ENCODE measurements at regions not wholly inside any gene's neighbourhood (a gene's known extent, or its start where the extent isn't known, plus 50 kb on each side); places are given as distances from the start of the nearest gene placed in this dataset.
"Not testable (repeated sequence)": the region's sequence is repeated elsewhere in the genome, so short reads cannot be mapped to it uniquely, and the experiment has no call there.

- no peak overlapping the region for H3K4me3 Mint-ChIP-seq
- Histone ChIP-seq H3K4me1 (ENCODE audit: insufficient read depth, low read length) (no peaks in the 10 kb centered on the region), H3K27ac (ENCODE audit: low read depth, low read length) (no peak overlapping the region), H3K27me3 (ENCODE audit: insufficient read depth, low read length, poor library complexity, severe bottlenecking) (no peaks in the 10 kb centered on the region), H3K36me3 (ENCODE audit: insufficient read depth, low read length) (no peaks in the 10 kb centered on the region), H3K9me3 (ENCODE audit: low read length) (no peaks in the 10 kb centered on the region), H3K4me3 (ENCODE audit: low read length) (no peak overlapping the region)
- POLR2A ChIA-PET, result no interaction called here
- H3K9me3 Mint-ChIP-seq, result peaks cover 0 to under 1% (median 0%) of the 10 kb centered on the region in 5 donors
- H3K27me3 Mint-ChIP-seq, result peaks cover 0 to 2% of the 10 kb centered on the region in 2 donors
- no peak overlapping the region for H3K27ac Mint-ChIP-seq
- H3K4me1 Mint-ChIP-seq, result no peaks in the 10 kb centered on the region
- CTCF ChIA-PET, result no interaction called here
- no peak for DNase-seq
- no peaks in the 10 kb centered on the region for H3K36me3 Mint-ChIP-seq
Measured at GRCh38 chr12:88365403-88365802, 214.9 kb downstream of the KITLG start.

- POLR2A ChIA-PET, result no interaction called here
- no peak overlapping the region for H3K27ac Mint-ChIP-seq
- Histone ChIP-seq H3K27ac (ENCODE audit: low read depth, low read length) (no peak overlapping the region), H3K36me3 (ENCODE audit: insufficient read depth, low read length) (no peaks in the 10 kb centered on the region), H3K27me3 (ENCODE audit: insufficient read depth, low read length, poor library complexity, severe bottlenecking) (no peaks in the 10 kb centered on the region), H3K9me3 (ENCODE audit: low read length) (no peaks in the 10 kb centered on the region), H3K4me3 (ENCODE audit: low read length) (no peak overlapping the region), H3K4me1 (ENCODE audit: insufficient read depth, low read length) (no peaks in the 10 kb centered on the region)
- no peaks in the 10 kb centered on the region for H3K9me3 Mint-ChIP-seq
- DNase-seq, result no peak
- no peaks in the 10 kb centered on the region for H3K4me1 Mint-ChIP-seq
- CTCF ChIA-PET, result no interaction called here
- no peak overlapping the region for H3K4me3 Mint-ChIP-seq
- H3K36me3 Mint-ChIP-seq, result no peaks in the 10 kb centered on the region
- peaks cover 0 to 2% of the 10 kb centered on the region in 2 donors for H3K27me3 Mint-ChIP-seq
Measured at GRCh38 chr12:88366101-88366500, 214.2 kb downstream of the KITLG start.

- Histone ChIP-seq H3K4me3 (ENCODE audit: low read length) (no peak overlapping the region), H3K27me3 (ENCODE audit: insufficient read depth, low read length, poor library complexity, severe bottlenecking) (no peaks in the 10 kb centered on the region), H3K36me3 (ENCODE audit: insufficient read depth, low read length) (no peaks in the 10 kb centered on the region), H3K27ac (ENCODE audit: low read depth, low read length) (no peak overlapping the region), H3K4me1 (ENCODE audit: insufficient read depth, low read length) (no peaks in the 10 kb centered on the region), H3K9me3 (ENCODE audit: low read length) (no peaks in the 10 kb centered on the region)
- Mint-ChIP-seq H3K27ac (no peak overlapping the region), H3K36me3 (no peaks in the 10 kb centered on the region), H3K9me3 (no peaks in the 10 kb centered on the region), H3K4me1 (no peaks in the 10 kb centered on the region), H3K4me3 (no peak overlapping the region), H3K27me3 (peaks cover 0 to 2% of the 10 kb centered on the region in 2 donors)
- POLR2A ChIA-PET, result no interaction called here
- CTCF ChIA-PET, result no interaction called here
- DNase-seq, result no peak
Measured at GRCh38 chr12:88367231-88367630, 213.0 kb downstream of the KITLG start.

- POLR2A ChIA-PET; H3K4me3 Mint-ChIP-seq; H3K27me3 Mint-ChIP-seq; H3K4me1 ChIP-seq (ENCODE audit: insufficient read depth, low read length); H3K27me3 ChIP-seq (ENCODE audit: insufficient read depth, low read length, poor library complexity, severe bottlenecking); CTCF ChIA-PET; H3K27ac Mint-ChIP-seq; H3K9me3 ChIP-seq (ENCODE audit: low read length); H3K4me3 ChIP-seq (ENCODE audit: low read length); DNase-seq; H3K4me1 Mint-ChIP-seq; H3K9me3 Mint-ChIP-seq; H3K27ac ChIP-seq (ENCODE audit: low read depth, low read length); H3K36me3 Mint-ChIP-seq; H3K36me3 ChIP-seq (ENCODE audit: insufficient read depth, low read length): not testable (repeated sequence)
Measured at GRCh38 chr12:88368077-88368476, 212.2 kb downstream of the KITLG start.

GRCh38 chr12:88371416-88372183 lies 208.7 kb downstream of the KITLG start:
- no peaks in the 10 kb centered on the region for H3K36me3 Mint-ChIP-seq
- H3K27ac ChIP-seq (ENCODE audit: low read depth, low read length), result no peak overlapping the region
- peaks cover 0 to 2% of the 10 kb centered on the region in 2 donors for H3K27me3 Mint-ChIP-seq
- no peak overlapping the region for H3K4me3 Mint-ChIP-seq
- no peaks in the 10 kb centered on the region for H3K9me3 Mint-ChIP-seq
- CTCF ChIA-PET, result interaction anchor here (1.1 kb wide), 1 partner anchor 22 kb away, joined by 3 read pairs; no protein-coding TSS in a partner anchor
- no peak for DNase-seq
- no peaks in the 10 kb centered on the region for H3K4me1 Mint-ChIP-seq
- no peak overlapping the region for H3K27ac Mint-ChIP-seq
- H3K36me3 ChIP-seq (ENCODE audit: insufficient read depth, low read length), result no peaks in the 10 kb centered on the region
- H3K9me3 ChIP-seq (ENCODE audit: low read length), result no peaks in the 10 kb centered on the region
- H3K4me3 ChIP-seq (ENCODE audit: low read length), result no peak overlapping the region
- H3K27me3 ChIP-seq (ENCODE audit: insufficient read depth, low read length, poor library complexity, severe bottlenecking), result no peaks in the 10 kb centered on the region
- no peaks in the 10 kb centered on the region for H3K4me1 ChIP-seq (ENCODE audit: insufficient read depth, low read length)
- POLR2A ChIA-PET, result no interaction called here

GRCh38 chr12:88375306-88376305 lies 204.7 kb downstream of the KITLG start:
- no peak overlapping the region for H3K4me3 ChIP-seq (ENCODE audit: low read length)
- Mint-ChIP-seq H3K36me3 (no peaks in the 10 kb centered on the region), H3K27me3 (no peaks in the 10 kb centered on the region), H3K27ac (no peak overlapping the region), H3K4me3 (no peak overlapping the region), H3K4me1 (no peaks in the 10 kb centered on the region), H3K9me3 (no peaks in the 10 kb centered on the region)
- H3K27me3 ChIP-seq (ENCODE audit: insufficient read depth, low read length, poor library complexity, severe bottlenecking), result no peaks in the 10 kb centered on the region
- no peak overlapping the region for H3K27ac ChIP-seq (ENCODE audit: low read depth, low read length)
- no peak for DNase-seq
- CTCF ChIA-PET, result no interaction called here
- no peaks in the 10 kb centered on the region for H3K36me3 ChIP-seq (ENCODE audit: insufficient read depth, low read length)
- H3K4me1 ChIP-seq (ENCODE audit: insufficient read depth, low read length), result no peaks in the 10 kb centered on the region
- POLR2A ChIA-PET, result no interaction called here
- H3K9me3 ChIP-seq (ENCODE audit: low read length), result no peaks in the 10 kb centered on the region

- no peak overlapping the region for H3K27ac ChIP-seq (ENCODE audit: low read depth, low read length)
- H3K27ac Mint-ChIP-seq, result no peak overlapping the region
- H3K9me3 ChIP-seq (ENCODE audit: low read length), result no peaks in the 10 kb centered on the region
- H3K36me3 ChIP-seq (ENCODE audit: insufficient read depth, low read length), result no peaks in the 10 kb centered on the region
- POLR2A ChIA-PET, result no interaction called here
- H3K27me3 ChIP-seq (ENCODE audit: insufficient read depth, low read length, poor library complexity, severe bottlenecking), result no peaks in the 10 kb centered on the region
- no peak overlapping the region for H3K4me3 Mint-ChIP-seq
- no peak for DNase-seq
- no peaks in the 10 kb centered on the region for H3K27me3 Mint-ChIP-seq
- no peaks in the 10 kb centered on the region for H3K4me1 Mint-ChIP-seq
- no peak overlapping the region for H3K4me3 ChIP-seq (ENCODE audit: low read length)
- CTCF ChIA-PET, result no interaction called here
- no peaks in the 10 kb centered on the region for H3K4me1 ChIP-seq (ENCODE audit: insufficient read depth, low read length)
- no peaks in the 10 kb centered on the region for H3K9me3 Mint-ChIP-seq
- no peaks in the 10 kb centered on the region for H3K36me3 Mint-ChIP-seq
Measured at GRCh38 chr12:88377973-88378372, 202.3 kb downstream of the KITLG start.

- H3K27me3 ChIP-seq (ENCODE audit: insufficient read depth, low read length, poor library complexity, severe bottlenecking), result no peaks in the 10 kb centered on the region
- Mint-ChIP-seq H3K27ac (no peak overlapping the region), H3K36me3 (no peaks in the 10 kb centered on the region), H3K9me3 (no peaks in the 10 kb centered on the region), H3K4me3 (no peak overlapping the region), H3K27me3 (no peaks in the 10 kb centered on the region), H3K4me1 (no peaks in the 10 kb centered on the region)
- no peaks in the 10 kb centered on the region for H3K4me1 ChIP-seq (ENCODE audit: insufficient read depth, low read length)
- DNase-seq, result no peak
- H3K36me3 ChIP-seq (ENCODE audit: insufficient read depth, low read length), result no peaks in the 10 kb centered on the region
- ChIA-PET POLR2A (no interaction called here), CTCF (no interaction called here)
- no peaks in the 10 kb centered on the region for H3K9me3 ChIP-seq (ENCODE audit: low read length)
- no peak overlapping the region for H3K4me3 ChIP-seq (ENCODE audit: low read length)
- H3K27ac ChIP-seq (ENCODE audit: low read depth, low read length), result no peak overlapping the region
Measured at GRCh38 chr12:88381466-88381865, 198.8 kb downstream of the KITLG start.
